Gastrocnemius medialis (tissue), 4 donors: ENCODE measurements at regions not wholly inside any gene's neighbourhood (a gene's known extent, or its start where the extent isn't known, plus 50 kb on each side); places are given as distances from the start of the nearest gene placed in this dataset.
"Not testable (repeated sequence)": the region's sequence is repeated elsewhere in the genome, so short reads cannot be mapped to it uniquely, and the experiment has no call there.

ENCODE experiments used
- ATAC-seq, 2 donors: fragments of 150-250 bp; one replicate each; pipeline ENCODE4 v1.9.1; 2016
- DNase-seq, 2 donors: peaks; one replicate each; pipeline ENCODE4 v3.0.0-alpha.2; 2019
- H3K27ac ChIP-seq, 4 donors: fragments of 200-600 bp; sonication (generic); 1 replicate in 1 of 4; 2 replicates in 3 of 4; pipeline ENCODE4 v1.5.1; 2016 to 2018; ENCODE audit warnings: mild to moderate bottlenecking in 2 of 4, moderate library complexity in 1 of 4
- H3K27me3 ChIP-seq, 3 donors: fragments of 200-600 bp; sonication (generic) in 2 of 3; 1 replicate in 1 of 3; 2 replicates in 2 of 3; pipeline versions ENCODE4 v1.5.1 to v1.6.0; 2016 to 2019; ENCODE audit warnings: mild to moderate bottlenecking in 1 of 3, moderate library complexity in 1 of 3
- H3K36me3 ChIP-seq, 2 donors: fragments of 200-600 bp; sonication (generic) in 1 of 2; one replicate each; pipeline ENCODE4 v1.5.1; 2017 to 2018
- H3K4me1 ChIP-seq, 2 donors: fragments of 200-600 bp; sonication (generic) in 1 of 2; one replicate each; pipeline ENCODE4 v1.5.1; 2016 to 2017; ENCODE audit warnings: mild to moderate bottlenecking in 2 of 2
- H3K4me3 ChIP-seq, 4 donors: fragments of 200-600 bp; sonication (generic) in 3 of 4; 1 replicate in 1 of 4; 2 replicates in 3 of 4; pipeline ENCODE4 v1.5.1; 2016 to 2019; ENCODE audit warnings: mild to moderate bottlenecking in 2 of 4
- H3K9me3 ChIP-seq, 3 donors: fragments of 200-600 bp; sonication (generic) in 2 of 3; 1 replicate in 1 of 3; 2 replicates in 2 of 3; pipeline ENCODE4 v1.5.1; 2016 to 2019
- CTCF ChIP-seq, 5 experiments: fragments of 450-650 bp in 3 of 5; fragments of 200-600 bp in 2 of 5; sonication (generic) in 2 of 5; IDR thresholded peaks in 4 of 5; conservative IDR thresholded peaks in 1 of 5; 1 replicate in 4 of 5; 2 replicates in 1 of 5; pipeline ENCODE4 v1.5.1; 2016 to 2019; ENCODE audit warnings: antibody characterized with exemption in 5 of 5, mild to moderate bottlenecking in 3 of 5, moderate library complexity in 3 of 5
- POLR2A ChIP-seq, 2 donors: fragments of 450-650 bp; IDR thresholded peaks; one replicate each; pipeline ENCODE4 v1.6.1; 2017; ENCODE audit warnings: antibody characterized with exemption in 2 of 2, mild to moderate bottlenecking in 2 of 2, moderate library complexity in 2 of 2
- in situ Hi-C, 4 donors: fragments of 200-750 bp; cut with MboI; loops; one replicate each; pipeline versions ENCODE4 v1.15.0 to v1.8.0; 2017; ENCODE audit warnings: low sequenced_read_pairs in 4 of 4
- intact Hi-C: fragments of 100-400 bp; cut with DNase I; formaldehyde crosslinking; loops from one replicate; pipeline ENCODE4 v1.15.1; 2023; ENCODE audit warnings: low total_unique reads

GRCh38 chr3:95738045-95738444, 1076.3 kb upstream of the EPHA6 start:
- ATAC-seq (no peak), DNase-seq (no peak)
- H3K27ac ChIP-seq: no peak overlapping the region
- intact Hi-C loops: no loop called here
- H3K36me3 ChIP-seq: no peaks in the 10 kb centered on the region
- no peak overlapping the region for H3K4me3 ChIP-seq
- no peaks in the 10 kb centered on the region for H3K4me1 ChIP-seq
- TF ChIP-seq POLR2A (IDR thresholded peaks at IDR 0.05) (no peak), CTCF (IDR thresholded peaks at IDR 0.05 in 4 of 5, conservative IDR thresholded peaks at IDR 0.05 in 1 of 5) (no peak)
- H3K27me3 ChIP-seq: no peaks in the 10 kb centered on the region
- in situ Hi-C loops: no loop called here
- H3K9me3 ChIP-seq: no peaks in the 10 kb centered on the region

GRCh38 chr3:95744896-95745295, 1069.5 kb upstream of the EPHA6 start:
- H3K9me3 ChIP-seq, in situ Hi-C loops, DNase-seq, H3K36me3 ChIP-seq, H3K27me3 ChIP-seq, H3K4me1 ChIP-seq, H3K4me3 ChIP-seq, intact Hi-C loops, ATAC-seq, H3K27ac ChIP-seq: not testable (repeated sequence)

DNA sequence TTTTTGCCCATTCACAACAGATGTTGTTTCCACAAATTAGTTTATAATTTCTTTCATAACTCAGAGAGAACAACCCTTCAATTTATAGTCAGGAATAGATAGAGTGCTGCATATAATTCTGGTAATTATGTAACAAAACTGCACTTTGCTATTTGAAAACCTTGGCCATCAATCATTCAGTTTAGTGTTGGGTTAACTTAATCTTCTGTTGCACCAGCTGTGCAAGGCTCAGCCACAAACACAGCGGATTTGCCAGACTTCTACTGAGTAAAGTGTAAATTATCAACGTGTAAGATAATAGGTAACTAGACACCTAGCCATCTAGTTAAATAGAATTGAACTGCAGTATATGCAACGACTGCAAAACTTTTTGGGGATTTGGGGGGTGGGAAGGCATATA, 1064.3 kb upstream of the EPHA6 start:
- H3K4me3 ChIP-seq: no peak overlapping the region
- intact Hi-C loops: no loop called here
- H3K4me1 ChIP-seq: no peaks in the 10 kb centered on the region
- H3K27me3 ChIP-seq: no peaks in the 10 kb centered on the region
- no peaks in the 10 kb centered on the region for H3K9me3 ChIP-seq
- in situ Hi-C loops: no loop called here
- DNase-seq (no peak), ATAC-seq (no peak)
- no peak overlapping the region for H3K27ac ChIP-seq
- H3K36me3 ChIP-seq: no peaks in the 10 kb centered on the region
- TF ChIP-seq CTCF (IDR thresholded peaks at IDR 0.05 in 4 of 5, conservative IDR thresholded peaks at IDR 0.05 in 1 of 5) (no peak), POLR2A (IDR thresholded peaks at IDR 0.05) (no peak)

DNA sequence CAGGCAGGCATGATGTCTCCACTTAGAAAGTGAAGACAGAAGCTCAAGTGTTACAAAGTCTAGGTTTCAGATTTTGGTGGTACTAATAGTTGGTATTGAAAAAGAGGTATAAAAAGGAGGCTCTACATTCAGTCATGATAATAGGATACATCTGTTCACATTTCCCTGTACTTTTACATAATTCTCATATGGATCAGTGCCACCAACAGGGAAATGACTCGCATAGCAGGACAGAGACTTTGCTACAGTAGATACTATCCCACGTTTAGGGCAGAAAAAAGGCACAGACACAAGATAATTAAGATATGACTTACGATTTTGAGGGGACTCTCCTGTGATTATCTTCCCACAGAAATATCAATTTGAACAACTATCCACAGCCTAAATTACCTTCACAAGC, 1062.9 kb upstream of the EPHA6 start:
- in situ Hi-C loops: no loop called here
- Histone ChIP-seq H3K4me1 (no peaks in the 10 kb centered on the region), H3K27me3 (no peaks in the 10 kb centered on the region), H3K9me3 (no peaks in the 10 kb centered on the region), H3K4me3 (no peak overlapping the region), H3K27ac (no peak overlapping the region), H3K36me3 (no peaks in the 10 kb centered on the region)
- intact Hi-C loops: no loop called here
- TF ChIP-seq CTCF (IDR thresholded peaks at IDR 0.05 in 4 of 5, conservative IDR thresholded peaks at IDR 0.05 in 1 of 5) (no peak), POLR2A (IDR thresholded peaks at IDR 0.05) (no peak)
- no peak for DNase-seq
- ATAC-seq: no peak

GRCh38 chr3:95752199-95752598, 1062.2 kb upstream of the EPHA6 start:
- TF ChIP-seq CTCF (IDR thresholded peaks at IDR 0.05 in 4 of 5, conservative IDR thresholded peaks at IDR 0.05 in 1 of 5) (no peak), POLR2A (IDR thresholded peaks at IDR 0.05) (no peak)
- H3K27me3 ChIP-seq: no peaks in the 10 kb centered on the region
- intact Hi-C loops (no loop called here), in situ Hi-C loops (no loop called here)
- no peaks in the 10 kb centered on the region for H3K36me3 ChIP-seq
- no peak overlapping the region for H3K4me3 ChIP-seq
- no peak for DNase-seq
- H3K27ac ChIP-seq: no peak overlapping the region
- no peak for ATAC-seq
- H3K4me1 ChIP-seq: no peaks in the 10 kb centered on the region
- H3K9me3 ChIP-seq: no peaks in the 10 kb centered on the region
